ENCODE measurements at regions not wholly inside any gene's neighbourhood (a gene's known extent, or its start where the extent isn't known, plus 50 kb on each side); places are given as distances from the start of the nearest gene placed in this dataset.

DNA sequence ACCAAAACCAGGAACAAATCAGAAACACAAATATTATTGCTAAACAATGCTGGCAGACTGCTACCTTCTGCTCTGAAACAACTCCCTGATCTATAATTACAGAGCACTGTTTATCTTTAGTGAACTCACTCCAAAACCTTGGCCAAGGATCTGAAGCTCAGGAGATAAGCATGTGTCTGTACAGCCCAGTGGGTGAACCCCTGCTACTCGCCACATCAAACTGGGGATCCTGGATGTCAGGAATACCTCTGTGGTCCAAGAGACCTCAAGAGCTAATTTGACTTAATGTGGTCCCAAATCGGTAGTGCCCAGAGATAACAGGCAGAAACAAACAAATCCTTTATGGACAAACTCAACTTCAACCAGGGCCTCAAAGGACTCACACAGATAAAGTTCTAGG lies 381.8 kb downstream of the KIF16B start:
- Histone ChIP-seq H3K36me3 (ENCODE audit: insufficient read depth, low read length) (no peaks in the 10 kb centered on the region), H3K4me3 (ENCODE audit: insufficient read depth, low read length) (no peak overlapping the region), H2AFZ (ENCODE audit: low read length) (no peak overlapping the region), H3K9me3 (ENCODE audit: low read depth, low read length) (peaks cover 2% of the 10 kb centered on the region), H3K4me1 (ENCODE audit: insufficient read depth, low read length) (no peaks in the 10 kb centered on the region), H3K79me2 (ENCODE audit: insufficient read depth, low read length) (no peaks in the 10 kb centered on the region), H3K27me3 (ENCODE audit: insufficient read depth, low read length) (no peaks in the 10 kb centered on the region), H3K4me2 (ENCODE audit: insufficient read depth, low read length) (no peak overlapping the region), H3K27ac (ENCODE audit: low read depth, low read length) (no peak overlapping the region), H4K20me1 (ENCODE audit: insufficient read depth, low read length) (no peaks in the 10 kb centered on the region)
- TF ChIP-seq, protein P1, sequence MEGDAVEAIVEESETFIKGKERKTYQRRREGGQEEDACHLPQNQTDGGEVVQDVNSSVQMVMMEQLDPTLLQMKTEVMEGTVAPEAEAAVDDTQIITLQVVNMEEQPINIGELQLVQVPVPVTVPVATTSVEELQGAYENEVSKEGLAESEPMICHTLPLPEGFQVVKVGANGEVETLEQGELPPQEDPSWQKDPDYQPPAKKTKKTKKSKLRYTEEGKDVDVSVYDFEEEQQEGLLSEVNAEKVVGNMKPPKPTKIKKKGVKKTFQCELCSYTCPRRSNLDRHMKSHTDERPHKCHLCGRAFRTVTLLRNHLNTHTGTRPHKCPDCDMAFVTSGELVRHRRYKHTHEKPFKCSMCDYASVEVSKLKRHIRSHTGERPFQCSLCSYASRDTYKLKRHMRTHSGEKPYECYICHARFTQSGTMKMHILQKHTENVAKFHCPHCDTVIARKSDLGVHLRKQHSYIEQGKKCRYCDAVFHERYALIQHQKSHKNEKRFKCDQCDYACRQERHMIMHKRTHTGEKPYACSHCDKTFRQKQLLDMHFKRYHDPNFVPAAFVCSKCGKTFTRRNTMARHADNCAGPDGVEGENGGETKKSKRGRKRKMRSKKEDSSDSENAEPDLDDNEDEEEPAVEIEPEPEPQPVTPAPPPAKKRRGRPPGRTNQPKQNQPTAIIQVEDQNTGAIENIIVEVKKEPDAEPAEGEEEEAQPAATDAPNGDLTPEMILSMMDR (IDR thresholded peaks at IDR 0.05; ENCODE audit: extremely low read depth, low read depth, low read length): no peak
- no peak for DNase-seq (ENCODE audit: insufficient read length, low spot score, missing footprints)

- Histone ChIP-seq H2AFZ (ENCODE audit: low read length) (no peak overlapping the region), H3K36me3 (ENCODE audit: insufficient read depth, low read length) (no peaks in the 10 kb centered on the region), H3K4me3 (ENCODE audit: insufficient read depth, low read length) (no peak overlapping the region), H4K20me1 (ENCODE audit: insufficient read depth, low read length) (no peaks in the 10 kb centered on the region), H3K4me1 (ENCODE audit: insufficient read depth, low read length) (no peaks in the 10 kb centered on the region), H3K79me2 (ENCODE audit: insufficient read depth, low read length) (no peaks in the 10 kb centered on the region), H3K27me3 (ENCODE audit: insufficient read depth, low read length) (no peaks in the 10 kb centered on the region), H3K27ac (ENCODE audit: low read depth, low read length) (no peak overlapping the region), H3K9me3 (ENCODE audit: low read depth, low read length) (peaks cover 2% of the 10 kb centered on the region), H3K4me2 (ENCODE audit: insufficient read depth, low read length) (no peak overlapping the region)
- TF ChIP-seq, protein P1 (IDR thresholded peaks at IDR 0.05; ENCODE audit: extremely low read depth, low read depth, low read length): no peak
- no peak for DNase-seq (ENCODE audit: insufficient read length, low spot score, missing footprints)
These were observed 383.9 kb downstream of the KIF16B start for GRCh38 chr20:16189371-16189770.

DNA sequence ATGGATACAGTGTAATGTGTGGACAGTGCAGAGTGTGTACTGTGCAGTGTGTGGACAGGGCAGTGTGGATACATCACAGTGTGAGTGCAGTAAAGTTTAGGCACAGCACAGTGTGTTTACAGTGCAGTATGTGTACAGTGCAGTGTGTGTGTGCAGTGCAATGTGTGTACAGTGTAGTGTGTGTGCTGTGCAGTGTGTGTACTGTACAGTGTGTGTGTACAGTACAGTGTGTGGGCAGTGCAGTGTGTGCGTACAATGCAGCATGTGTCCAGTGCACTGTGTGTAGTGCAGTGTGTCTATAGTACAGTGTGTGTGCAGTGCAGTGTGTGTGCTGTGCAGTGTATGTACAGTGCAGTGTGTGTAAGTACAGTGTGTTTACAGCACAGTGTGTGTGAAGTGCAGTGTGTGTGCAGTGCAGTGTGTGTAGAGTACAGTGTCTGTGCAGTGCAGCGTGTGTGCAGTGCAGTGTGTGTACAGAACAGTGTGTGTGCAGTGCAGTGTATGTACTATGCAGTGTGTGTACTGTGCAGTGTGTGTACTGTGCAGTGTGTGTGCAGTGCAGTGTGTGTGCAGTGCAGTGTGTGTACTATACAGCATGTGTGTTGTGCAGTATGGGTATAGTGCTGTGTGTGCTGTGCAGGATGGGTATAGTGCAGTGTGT lies 385.2 kb downstream of the KIF16B start:
- DNase-seq (ENCODE audit: insufficient read length, low spot score, missing footprints): no peak
- Histone ChIP-seq H3K27me3 (ENCODE audit: insufficient read depth, low read length) (no peaks in the 10 kb centered on the region), H3K36me3 (ENCODE audit: insufficient read depth, low read length) (no peaks in the 10 kb centered on the region), H4K20me1 (ENCODE audit: insufficient read depth, low read length) (no peaks in the 10 kb centered on the region), H2AFZ (ENCODE audit: low read length) (no peak overlapping the region), H3K79me2 (ENCODE audit: insufficient read depth, low read length) (no peaks in the 10 kb centered on the region), H3K4me3 (ENCODE audit: insufficient read depth, low read length) (no peak overlapping the region), H3K27ac (ENCODE audit: low read depth, low read length) (no peak overlapping the region), H3K4me1 (ENCODE audit: insufficient read depth, low read length) (no peaks in the 10 kb centered on the region), H3K4me2 (ENCODE audit: insufficient read depth, low read length) (no peak overlapping the region), H3K9me3 (ENCODE audit: low read depth, low read length) (peaks cover 2% of the 10 kb centered on the region)
- TF ChIP-seq, protein P1 (IDR thresholded peaks at IDR 0.05; ENCODE audit: extremely low read depth, low read depth, low read length): no peak

DNA sequence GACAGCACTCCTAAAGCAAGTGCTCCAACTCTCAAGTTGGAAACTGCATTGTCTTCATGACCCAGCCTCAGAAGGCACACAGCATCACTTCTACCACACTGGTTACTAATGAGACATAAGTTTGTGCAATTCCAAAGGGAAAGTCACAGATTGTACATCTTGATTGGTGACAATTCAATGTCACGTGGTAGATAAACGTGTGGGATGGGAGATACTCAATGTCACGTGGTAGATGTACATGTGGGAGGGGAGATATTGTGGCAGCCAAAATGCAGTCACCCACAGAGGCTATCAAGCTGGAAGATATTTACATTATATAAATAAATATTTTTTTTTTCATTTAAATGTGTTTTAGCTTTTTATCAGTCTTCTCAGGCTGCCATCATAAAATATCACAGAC lies 393.3 kb downstream of the KIF16B start:
- DNase-seq (ENCODE audit: insufficient read length, low spot score, missing footprints): no peak
- TF ChIP-seq, protein P1 (IDR thresholded peaks at IDR 0.05; ENCODE audit: extremely low read depth, low read depth, low read length): no peak
- no peak overlapping the region for H3K27ac ChIP-seq (ENCODE audit: low read depth, low read length)
- H3K4me2 ChIP-seq (ENCODE audit: insufficient read depth, low read length): no peak overlapping the region
- H4K20me1 ChIP-seq (ENCODE audit: insufficient read depth, low read length): no peaks in the 10 kb centered on the region
- no peaks in the 10 kb centered on the region for H3K4me1 ChIP-seq (ENCODE audit: insufficient read depth, low read length)
- no peaks in the 10 kb centered on the region for H3K36me3 ChIP-seq (ENCODE audit: insufficient read depth, low read length)
- H3K27me3 ChIP-seq (ENCODE audit: insufficient read depth, low read length): no peaks in the 10 kb centered on the region
- H3K4me3 ChIP-seq (ENCODE audit: insufficient read depth, low read length): no peak overlapping the region
- no peaks in the 10 kb centered on the region for H3K79me2 ChIP-seq (ENCODE audit: insufficient read depth, low read length)
- no peaks in the 10 kb centered on the region for H3K9me3 ChIP-seq (ENCODE audit: low read depth, low read length)
- H2AFZ ChIP-seq (ENCODE audit: low read length): no peak overlapping the region
